ENCODE measurements at regions not wholly inside any gene's neighbourhood (a gene's known extent, or its start where the extent isn't known, plus 50 kb on each side); places are given as distances from the start of the nearest gene placed in this dataset.

GRCh38 chr5:158155811-158156505 lies 297.0 kb upstream of the CLINT1 start:
- no peak for TF ChIP-seq CTCF (conservative IDR thresholded peaks at IDR 0.05; ENCODE audit: low read length)
- no peak for TF ChIP-seq EZH2phosphoT487 (IDR thresholded peaks at IDR 0.05; ENCODE audit: borderline replicate concordance, low read depth, low read length)
